ENCODE measurements at regions not wholly inside any gene's neighbourhood (a gene's known extent, or its start where the extent isn't known, plus 50 kb on each side); places are given as distances from the start of the nearest gene placed in this dataset.

GRCh38 chr5:125424402-125425141 lies 678.1 kb upstream of the ZNF608 start:
- no peak for TF ChIP-seq TAF1 (IDR thresholded peaks at IDR 0.05; ENCODE audit: low read depth)
- no peak for TF ChIP-seq TEAD4 (IDR thresholded peaks at IDR 0.05)
- no peak for TF ChIP-seq ZBTB7A (IDR thresholded peaks at IDR 0.05; ENCODE audit: low read depth)
- no peak for TF ChIP-seq EP300 (IDR thresholded peaks at IDR 0.05; ENCODE audit: borderline replicate concordance)
- TF ChIP-seq EGR1 (IDR thresholded peaks at IDR 0.05), result no peak
- TF ChIP-seq CREB1 (IDR thresholded peaks at IDR 0.05; ENCODE audit: low read depth), result no peak
- TF ChIP-seq MAX (IDR thresholded peaks at IDR 0.05), result no peak
- TF ChIP-seq RAD21 (IDR thresholded peaks at IDR 0.05; ENCODE audit: low read depth), result no peak
- no peak for TF ChIP-seq YY1 (IDR thresholded peaks at IDR 0.05; ENCODE audit: low read depth)
- TF ChIP-seq CEBPB (IDR thresholded peaks at IDR 0.05), result no peak
- no peak for TF ChIP-seq NFIC (IDR thresholded peaks at IDR 0.05)
